IPS-18c (cell line): ENCODE measurements at regions not wholly inside any gene's neighbourhood (a gene's known extent, or its start where the extent isn't known, plus 50 kb on each side); places are given as distances from the start of the nearest gene placed in this dataset.

Experiments used
- H3K4me3 ChIP-seq: 2 replicates; pipeline ENCODE4 v1.7.0; 2013; ENCODE audit warnings: low read depth, mild to moderate bottlenecking, low read length, moderate library complexity; ENCODE audit not compliant: insufficient read depth
- H3K9me3 ChIP-seq: one replicate; pipeline ENCODE4 v1.6.1; 2013; ENCODE audit warnings: mild to moderate bottlenecking, low read length, moderate library complexity; ENCODE audit not compliant: control insufficient read depth, insufficient read depth

DNA sequence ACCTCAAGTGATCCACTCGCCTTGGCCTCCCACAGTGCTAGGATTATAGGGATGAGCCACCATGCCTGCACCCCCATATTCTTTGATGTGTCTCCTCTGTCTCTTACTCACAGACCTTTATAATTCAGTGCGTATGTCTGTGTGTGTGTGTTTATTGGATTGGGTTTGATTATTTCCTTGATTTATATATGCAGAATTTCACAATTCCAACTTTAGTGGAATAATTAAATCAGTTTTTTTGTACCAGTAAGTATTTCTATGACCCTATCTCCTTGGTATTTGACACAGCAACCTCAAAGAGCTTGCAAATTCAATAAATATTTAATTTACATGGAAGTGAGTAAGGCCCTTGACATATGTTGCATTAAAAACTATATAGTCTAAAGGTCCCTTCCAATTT lies 333.9 kb upstream of the ADAMTS5 start:
- H3K9me3 ChIP-seq: no peaks in the 10 kb centered on the region
- H3K4me3 ChIP-seq: no peak overlapping the region

GRCh38 chr21:27298465-27298864 lies 331.6 kb upstream of the ADAMTS5 start:
- no peaks in the 10 kb centered on the region for H3K9me3 ChIP-seq
- H3K4me3 ChIP-seq: no peak overlapping the region; the same call in 1 of the 2 replicates

DNA sequence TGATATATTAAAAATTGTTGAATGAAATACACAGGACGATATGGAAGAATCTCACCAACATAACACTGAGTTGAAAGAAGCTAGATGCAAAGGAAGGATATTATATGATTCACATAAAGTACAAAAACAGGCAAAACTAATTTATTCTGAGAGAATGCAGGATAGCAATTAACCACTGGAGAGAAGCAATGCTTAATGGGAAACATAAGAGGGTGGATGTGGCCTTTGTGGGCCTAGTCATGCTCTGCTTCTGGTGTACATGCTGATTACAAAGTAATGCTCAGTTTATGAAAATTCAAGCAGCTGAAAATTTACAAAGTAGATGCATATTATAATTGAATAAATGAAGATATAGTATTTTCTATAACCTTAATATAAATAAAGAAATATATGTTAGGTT lies 326.4 kb upstream of the ADAMTS5 start:
- H3K9me3 ChIP-seq: no peaks in the 10 kb centered on the region
- no peak overlapping the region for H3K4me3 ChIP-seq

DNA sequence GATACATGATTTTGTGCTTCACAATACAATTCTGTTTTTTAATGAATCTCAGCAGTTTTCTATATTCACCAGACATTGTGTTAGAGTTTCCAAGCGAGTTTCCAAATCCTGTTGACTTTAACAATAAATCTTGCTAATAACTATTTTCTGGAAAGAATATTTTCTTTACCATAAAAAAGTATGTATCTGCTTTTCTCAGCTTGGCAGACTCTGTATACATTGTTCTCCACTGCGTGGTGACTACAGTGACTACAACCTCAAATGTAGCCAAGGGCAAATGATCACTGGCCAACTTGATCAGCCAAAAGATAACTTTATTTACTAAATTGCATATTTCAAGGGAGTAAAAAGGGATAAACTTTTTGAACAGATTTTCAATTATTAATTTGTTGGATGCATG lies 325.9 kb upstream of the ADAMTS5 start:
- H3K9me3 ChIP-seq: no peaks in the 10 kb centered on the region
- no peak overlapping the region for H3K4me3 ChIP-seq

DNA sequence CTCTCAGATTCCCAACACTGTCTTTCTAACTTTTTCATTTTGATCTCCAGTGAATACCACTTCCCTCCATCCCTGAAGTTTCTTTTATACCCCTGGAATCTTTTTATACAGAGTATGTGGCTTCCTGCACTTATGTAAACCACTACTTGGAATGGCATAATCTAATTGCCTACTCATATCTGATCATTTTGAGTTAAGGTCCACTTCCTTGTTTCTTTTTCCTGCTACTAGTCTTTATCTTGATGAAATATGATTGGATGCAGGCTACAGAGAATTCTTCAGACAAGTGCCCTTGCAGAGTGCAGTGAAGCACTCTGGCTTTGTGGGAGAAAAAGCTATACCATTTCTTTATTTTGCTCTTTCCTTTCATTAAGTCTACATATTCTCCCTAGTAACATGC lies 325.3 kb upstream of the ADAMTS5 start:
- H3K4me3 ChIP-seq: no peak overlapping the region
- no peaks in the 10 kb centered on the region for H3K9me3 ChIP-seq

- Histone ChIP-seq H3K9me3 (no peaks in the 10 kb centered on the region), H3K4me3 (no peak overlapping the region)
These were observed 324.1 kb upstream of the ADAMTS5 start for GRCh38 chr21:27291006-27291405.

DNA sequence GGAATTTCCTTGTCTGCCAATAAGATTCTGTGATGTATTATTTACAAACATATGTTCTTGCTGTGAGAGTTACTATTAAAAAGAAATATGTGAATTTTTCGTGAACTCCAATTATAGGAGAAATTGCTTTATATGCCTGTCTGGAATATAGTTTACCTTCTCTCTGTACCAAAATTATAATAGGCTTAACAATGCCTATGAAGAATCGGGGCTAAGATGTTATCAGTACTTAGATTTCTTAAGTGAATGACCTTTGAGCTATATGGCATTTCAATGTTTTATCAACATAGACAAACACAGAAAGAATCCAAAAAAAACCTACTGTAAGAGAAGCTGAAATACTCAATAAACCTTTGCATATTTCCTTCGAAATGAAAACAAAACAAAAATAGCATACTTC lies 323.1 kb upstream of the ADAMTS5 start:
- H3K4me3 ChIP-seq: no peak overlapping the region

GRCh38 chr21:27286760-27287159 lies 319.9 kb upstream of the ADAMTS5 start:
- Histone ChIP-seq H3K4me3 (no peak overlapping the region), H3K9me3 (no peaks in the 10 kb centered on the region)

More for the DNA sequence above, 323.1 kb upstream of the ADAMTS5 start:
- no peaks in the 10 kb centered on the region for H3K9me3 ChIP-seq

- Histone ChIP-seq H3K4me3 (no peak overlapping the region), H3K9me3 (no peaks in the 10 kb centered on the region)
These were observed 310.2 kb upstream of the ADAMTS5 start for GRCh38 chr21:27277110-27277509.

- H3K4me3 ChIP-seq: no peak overlapping the region
- H3K9me3 ChIP-seq: no peaks in the 10 kb centered on the region
These were observed 308.5 kb upstream of the ADAMTS5 start for GRCh38 chr21:27275294-27275927.

DNA sequence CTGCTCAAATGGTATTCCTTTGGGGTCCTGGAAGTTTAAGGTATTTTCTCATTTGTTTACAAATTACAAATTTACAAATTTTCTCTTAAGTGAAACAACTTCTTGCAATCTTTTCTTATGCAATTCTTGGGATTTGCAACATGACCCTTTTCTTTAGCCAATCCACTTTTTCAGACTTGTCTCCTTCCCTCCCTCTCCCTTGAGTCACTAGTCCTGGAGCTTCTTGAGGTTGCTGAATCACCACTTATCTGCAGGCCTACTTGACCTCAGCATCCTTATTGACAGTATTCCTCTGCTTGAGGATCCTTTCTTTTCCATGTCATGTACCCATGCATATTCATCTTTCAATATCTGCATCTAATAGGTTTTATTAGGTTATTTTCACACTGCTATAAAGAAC lies 302.8 kb upstream of the ADAMTS5 start:
- H3K4me3 ChIP-seq: no peak overlapping the region
- no peaks in the 10 kb centered on the region for H3K9me3 ChIP-seq

DNA sequence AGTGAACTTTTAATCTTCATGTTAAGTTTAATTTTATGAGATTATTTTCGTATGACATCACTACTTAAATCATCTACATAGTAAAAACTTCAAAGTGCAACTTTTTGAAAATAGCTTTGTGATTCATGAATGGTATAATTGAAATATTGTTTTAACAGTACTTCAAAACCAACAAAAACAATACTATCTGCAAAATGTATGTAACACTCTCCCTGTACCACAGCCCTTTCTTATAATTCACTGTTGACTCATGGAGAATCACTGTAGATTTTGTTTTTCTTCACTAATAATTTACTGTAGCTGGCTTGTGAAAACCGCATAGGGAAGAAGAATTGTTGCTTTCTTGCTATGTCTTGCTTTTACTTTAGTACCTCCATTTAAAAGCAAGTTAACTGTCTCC lies 301.4 kb upstream of the ADAMTS5 start:
- Histone ChIP-seq H3K4me3 (no peak overlapping the region), H3K9me3 (no peaks in the 10 kb centered on the region)

DNA sequence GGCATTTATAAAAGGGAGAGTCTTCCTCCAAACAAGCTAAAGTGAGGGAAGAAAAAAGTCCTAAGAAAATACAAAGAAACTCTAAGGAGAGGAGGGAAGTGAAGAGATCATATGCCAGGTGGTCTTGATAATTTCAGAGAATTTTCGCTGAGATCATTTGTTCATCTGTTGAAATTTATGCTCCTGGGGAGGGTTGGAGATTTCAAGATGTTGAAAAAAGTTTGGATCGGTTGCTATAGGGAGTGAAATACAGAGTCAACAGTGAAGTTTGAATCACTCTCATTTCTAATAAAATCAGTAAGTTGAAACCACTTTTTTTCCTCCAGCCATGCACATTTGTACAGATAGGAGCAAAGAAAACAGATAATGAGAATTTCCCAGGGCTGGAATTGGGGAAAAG lies 299.1 kb upstream of the ADAMTS5 start:
- H3K4me3 ChIP-seq: no peak overlapping the region
- no peaks in the 10 kb centered on the region for H3K9me3 ChIP-seq

GRCh38 chr21:27265492-27265891 lies 298.6 kb upstream of the ADAMTS5 start:
- H3K4me3 ChIP-seq: no peak overlapping the region
- no peaks in the 10 kb centered on the region for H3K9me3 ChIP-seq

DNA sequence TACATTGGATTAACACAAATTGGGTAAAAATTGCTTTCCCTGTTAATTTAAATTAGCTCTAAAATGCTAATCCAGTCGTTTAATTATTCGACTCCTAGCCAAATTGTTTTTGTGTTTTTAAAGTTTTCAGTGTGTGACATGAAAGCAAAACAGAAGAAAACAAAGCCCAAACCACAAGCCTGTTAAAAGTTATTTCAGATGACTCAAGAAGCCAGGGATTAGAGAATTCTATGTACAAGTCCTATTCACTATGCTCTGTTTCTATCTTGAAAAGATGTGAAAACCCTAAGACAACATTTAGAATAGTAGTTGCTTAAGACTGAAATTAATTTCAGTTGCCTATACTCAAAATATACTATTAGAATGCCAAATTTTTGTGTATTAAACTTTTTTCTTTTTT lies 294.8 kb upstream of the ADAMTS5 start:
- Histone ChIP-seq H3K9me3 (no peaks in the 10 kb centered on the region), H3K4me3 (no peak overlapping the region)

- H3K4me3 ChIP-seq: no peak overlapping the region
- no peaks in the 10 kb centered on the region for H3K9me3 ChIP-seq
These were observed 293.8 kb upstream of the ADAMTS5 start for GRCh38 chr21:27260728-27261127.

DNA sequence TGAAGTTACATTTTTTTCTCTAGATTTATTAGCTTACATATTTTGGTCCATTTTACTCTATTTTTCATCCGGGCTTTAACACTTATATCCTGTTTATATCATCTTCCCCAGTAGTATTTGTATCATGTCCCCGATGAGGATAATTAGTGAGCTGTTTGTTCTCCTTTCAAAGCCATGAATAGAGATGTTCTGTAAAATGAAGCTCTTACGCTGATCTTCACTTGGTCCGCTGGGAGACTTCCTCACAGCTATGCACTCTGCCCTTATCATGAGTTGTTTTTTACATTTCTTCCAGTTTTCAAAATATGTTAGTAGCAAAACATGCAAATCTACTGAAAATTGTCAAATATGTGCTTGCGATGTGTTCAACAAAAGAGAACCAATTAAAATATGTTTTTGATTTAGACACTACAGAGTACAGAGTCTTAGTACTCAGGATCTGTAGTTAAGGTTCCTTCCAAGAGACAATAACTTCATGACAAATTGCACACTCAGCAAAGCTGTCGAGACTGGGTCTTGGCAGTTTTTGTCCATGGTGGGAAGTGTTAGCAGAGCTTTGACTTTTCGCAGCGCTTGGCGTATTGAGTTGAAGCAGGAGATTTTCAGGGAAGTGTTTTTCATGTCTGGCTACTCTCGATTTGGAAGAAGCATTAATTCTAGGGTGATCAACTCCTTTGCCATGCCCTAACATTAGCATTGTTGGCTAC lies 292.0 kb upstream of the ADAMTS5 start:
- Histone ChIP-seq H3K4me3 (no peak overlapping the region), H3K9me3 (no peaks in the 10 kb centered on the region)

DNA sequence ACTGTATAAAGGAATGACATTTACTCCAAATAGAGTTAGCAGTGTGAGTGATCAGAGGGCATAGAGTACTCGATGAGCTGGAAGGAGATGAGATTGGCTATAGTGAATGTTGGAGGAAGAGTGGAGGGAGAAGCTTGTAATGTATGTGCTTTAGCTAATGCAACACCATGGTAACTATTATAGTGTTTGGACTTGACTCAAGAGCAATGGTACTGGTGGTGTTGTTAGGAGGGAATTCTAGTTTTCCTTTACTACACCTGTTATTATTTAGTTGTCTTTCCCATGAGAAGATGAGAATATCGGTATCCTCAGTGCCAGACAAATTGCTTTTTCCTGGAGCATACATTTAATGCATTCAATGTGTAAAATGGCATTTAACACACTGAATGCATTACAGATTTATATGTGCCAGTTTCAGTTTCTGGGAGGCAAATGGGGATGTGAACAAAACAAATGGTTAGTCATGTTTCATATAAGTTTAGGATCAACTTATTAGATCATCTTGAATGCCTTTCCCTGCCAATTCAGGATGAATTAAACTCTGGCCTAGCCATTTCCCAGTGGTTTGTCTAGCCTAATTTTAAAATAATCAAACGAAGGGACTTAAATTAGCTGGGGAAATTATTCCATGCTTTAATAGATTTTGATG lies 291.1 kb upstream of the ADAMTS5 start:
- Histone ChIP-seq H3K4me3 (no peak overlapping the region), H3K9me3 (no peaks in the 10 kb centered on the region)
